Body of pancreas (tissue), 4 donors: ENCODE measurements at regions not wholly inside any gene's neighbourhood (a gene's known extent, or its start where the extent isn't known, plus 50 kb on each side); places are given as distances from the start of the nearest gene placed in this dataset.
"Not testable (repeated sequence)": the region's sequence is repeated elsewhere in the genome, so short reads cannot be mapped to it uniquely, and the experiment has no call there.

ENCODE experiments used
- ATAC-seq: fragments of 150-250 bp; one replicate; pipeline ENCODE4 v1.9.1; 2016
- DNase-seq, 4 donors: peaks; one replicate each; pipeline ENCODE4 v3.0.0-alpha.2; 2019
- H3K27ac ChIP-seq, 4 donors: fragments of 200-600 bp; sonication (generic); 1 replicate in 3 of 4; 2 replicates in 1 of 4; pipeline versions ENCODE4 v1.5.1 to v1.6.1; 2016 to 2019; ENCODE audit warnings: mild to moderate bottlenecking in 1 of 4, mixed read lengths in 1 of 4, moderate library complexity in 1 of 4
- H3K27me3 ChIP-seq, 2 donors: fragments of 200-600 bp; sonication (generic); one replicate each; pipeline ENCODE4 v1.6.0; 2016; ENCODE audit warnings: mild to moderate bottlenecking in 1 of 2
- H3K36me3 ChIP-seq, 2 donors: fragments of 200-600 bp; sonication (generic); replicated peaks in 1 of 2; 2 replicates each; pipeline ENCODE4 v1.5.1; 2016; ENCODE audit warnings: low read depth in 2 of 2; ENCODE audit not compliant: insufficient read depth in 1 of 2
- H3K4me1 ChIP-seq: fragments of 200-600 bp; sonication (generic); one replicate; pipeline ENCODE4 v1.6.0; 2016
- H3K4me3 ChIP-seq, 2 donors: fragments of 200-600 bp; sonication (generic); 1 replicate in 1 of 2; 2 replicates in 1 of 2; pipeline ENCODE4 v1.5.1; 2016 to 2019
- H3K9me3 ChIP-seq, 3 donors: fragments of 200-600 bp; sonication (generic); 1 replicate in 2 of 3; 2 replicates in 1 of 3; pipeline ENCODE4 v1.5.1; 2016
- POLR2A ChIP-seq, 3 donors: fragments of 450-650 bp; IDR thresholded peaks; one replicate each; pipeline ENCODE4 v1.6.1; 2016; ENCODE audit warnings: antibody characterized with exemption in 3 of 3, mild to moderate bottlenecking in 2 of 3
- WGBS, 2 donors: methylation state at CpG; one replicate each; pipeline ENCODE4 v1.1.5; 2017; 5-methylcytosine and 5-hydroxymethylcytosine counted together
- intact Hi-C: fragments of 100-400 bp; cut with DNase I; formaldehyde crosslinking; loops from one replicate; pipeline ENCODE4 v1.15.1; 2023
- TF ChIP-seq, protein P1 (sequence below), 7 experiments: fragments of 450-650 bp in 4 of 7; fragments of 200-600 bp in 3 of 7; sonication (generic) in 3 of 7; IDR thresholded peaks; one replicate each; pipeline ENCODE4 v1.5.1; 2016 to 2019; ENCODE audit warnings: antibody characterized with exemption in 7 of 7

DNA sequence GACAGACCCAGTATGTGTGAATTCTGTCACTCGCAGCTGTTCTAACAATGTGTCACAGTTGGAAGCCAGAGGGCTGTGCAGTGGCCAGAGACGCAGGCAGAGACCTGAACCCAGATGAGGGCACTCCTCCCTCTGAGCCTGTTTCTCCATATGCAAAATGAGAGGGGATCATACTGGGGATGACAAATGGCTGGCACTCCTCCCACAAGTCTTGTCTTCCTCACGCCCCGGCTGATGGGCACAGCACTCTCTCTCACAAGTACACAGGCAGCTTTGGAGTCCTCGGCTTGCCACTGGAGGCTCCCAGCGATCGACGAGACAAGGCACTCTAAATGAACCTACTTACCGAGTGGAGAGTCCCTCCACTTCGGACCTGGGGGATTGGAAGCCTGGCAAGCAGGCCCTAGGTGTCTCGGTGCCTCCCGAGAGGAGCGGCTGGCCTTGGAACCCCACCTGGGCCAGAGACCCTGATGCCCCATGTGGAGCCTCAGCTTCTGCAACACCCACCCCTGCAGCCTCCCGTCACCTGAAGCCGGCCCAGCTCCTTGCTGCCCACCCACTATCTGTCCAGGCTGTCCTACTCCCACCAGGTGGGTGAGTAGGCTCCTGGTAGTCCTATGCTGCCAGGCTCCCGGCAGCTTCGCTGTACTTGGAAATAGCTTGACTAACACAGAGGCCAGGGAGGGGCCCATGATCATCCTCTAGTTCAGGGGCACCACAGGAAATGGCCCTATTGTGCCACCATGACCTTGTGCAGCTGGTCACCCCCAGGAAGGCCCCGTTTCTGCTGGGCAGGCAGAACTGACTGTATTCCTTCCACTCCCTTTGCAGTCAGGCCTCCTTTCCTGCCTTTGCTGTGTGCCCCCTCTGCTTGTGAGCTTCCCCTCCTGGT lies 65.0 kb upstream of the IQSEC1 start:
- 71 to 76% methylated on average over 14 to 17 of the region's 18 CpGs for WGBS, 2 donors
- TF ChIP-seq, protein P1, sequence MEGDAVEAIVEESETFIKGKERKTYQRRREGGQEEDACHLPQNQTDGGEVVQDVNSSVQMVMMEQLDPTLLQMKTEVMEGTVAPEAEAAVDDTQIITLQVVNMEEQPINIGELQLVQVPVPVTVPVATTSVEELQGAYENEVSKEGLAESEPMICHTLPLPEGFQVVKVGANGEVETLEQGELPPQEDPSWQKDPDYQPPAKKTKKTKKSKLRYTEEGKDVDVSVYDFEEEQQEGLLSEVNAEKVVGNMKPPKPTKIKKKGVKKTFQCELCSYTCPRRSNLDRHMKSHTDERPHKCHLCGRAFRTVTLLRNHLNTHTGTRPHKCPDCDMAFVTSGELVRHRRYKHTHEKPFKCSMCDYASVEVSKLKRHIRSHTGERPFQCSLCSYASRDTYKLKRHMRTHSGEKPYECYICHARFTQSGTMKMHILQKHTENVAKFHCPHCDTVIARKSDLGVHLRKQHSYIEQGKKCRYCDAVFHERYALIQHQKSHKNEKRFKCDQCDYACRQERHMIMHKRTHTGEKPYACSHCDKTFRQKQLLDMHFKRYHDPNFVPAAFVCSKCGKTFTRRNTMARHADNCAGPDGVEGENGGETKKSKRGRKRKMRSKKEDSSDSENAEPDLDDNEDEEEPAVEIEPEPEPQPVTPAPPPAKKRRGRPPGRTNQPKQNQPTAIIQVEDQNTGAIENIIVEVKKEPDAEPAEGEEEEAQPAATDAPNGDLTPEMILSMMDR (IDR thresholded peaks at IDR 0.05), result no peak
- no peak for TF ChIP-seq POLR2A (IDR thresholded peaks at IDR 0.05)

DNA sequence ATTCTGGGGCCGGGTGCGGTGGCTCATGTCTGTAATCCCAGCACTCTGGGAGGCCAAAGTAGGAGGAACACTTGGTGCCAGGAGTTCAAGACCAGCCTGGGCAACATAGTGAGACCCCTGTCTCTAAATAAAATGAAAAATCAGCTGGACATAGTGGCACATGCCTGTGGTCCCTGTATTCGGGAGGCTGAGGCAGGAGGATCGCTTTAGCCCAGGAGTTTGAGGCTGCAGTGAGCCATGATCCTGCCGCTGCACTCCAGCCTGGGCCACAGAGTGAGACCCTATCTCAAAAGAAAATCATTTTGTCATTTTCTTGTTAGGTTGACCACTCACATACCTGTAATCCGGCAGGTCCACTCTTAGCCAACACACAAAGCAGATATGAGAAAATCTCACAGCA lies 63.6 kb upstream of the IQSEC1 start:
- H3K9me3 ChIP-seq, H3K36me3 ChIP-seq, H3K4me3 ChIP-seq, H3K27ac ChIP-seq, H3K27me3 ChIP-seq, intact Hi-C loops, DNase-seq, H3K4me1 ChIP-seq, ATAC-seq: not testable (repeated sequence)
- WGBS, 2 donors, result 75 to 92% methylated on average over 4 to 6 of the region's 6 CpGs

More for the DNA sequence above, 65.0 kb upstream of the IQSEC1 start:
- no peak overlapping the region for H3K27ac ChIP-seq
- no peaks in the 10 kb centered on the region for H3K27me3 ChIP-seq
- H3K9me3 ChIP-seq, result no peaks in the 10 kb centered on the region
- no peaks in the 10 kb centered on the region for H3K36me3 ChIP-seq
- intact Hi-C loops, result no loop called here
- ATAC-seq (no peak), DNase-seq (peak in 2 of 4 donors; percentile 2 to 8)
- no peaks in the 10 kb centered on the region for H3K4me1 ChIP-seq
- no peak overlapping the region for H3K4me3 ChIP-seq

DNA sequence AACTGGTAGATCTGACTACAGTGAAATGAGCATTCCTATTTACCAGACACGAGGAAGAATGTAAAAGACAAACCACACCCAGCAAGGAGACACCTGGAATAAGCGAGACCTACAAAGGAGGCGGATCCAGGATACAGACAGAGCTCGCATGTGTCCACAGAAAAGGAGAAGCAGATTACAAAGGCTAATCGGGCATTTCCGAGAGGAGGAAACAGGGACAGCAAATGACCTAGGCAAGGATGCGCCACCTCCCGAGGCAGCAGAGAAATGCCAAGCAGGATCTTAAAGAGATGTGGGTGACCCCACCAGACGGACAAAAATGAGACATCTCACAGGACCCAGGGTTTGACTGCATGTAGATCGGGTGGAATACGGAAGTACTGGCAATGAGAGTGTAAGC lies 63.2 kb upstream of the IQSEC1 start:
- DNase-seq (peak in 1 of 4 donors; percentile 1), ATAC-seq (no peak)
- WGBS, 2 donors, result 84 to 86% methylated on average over 10 to 11 of the region's 11 CpGs
- H3K36me3 ChIP-seq, result no peaks in the 10 kb centered on the region
- H3K27me3 ChIP-seq, result no peaks in the 10 kb centered on the region
- intact Hi-C loops, result no loop called here
- TF ChIP-seq POLR2A (IDR thresholded peaks at IDR 0.05), result no peak
- TF ChIP-seq, protein P1 (IDR thresholded peaks at IDR 0.05), result no peak
- H3K9me3 ChIP-seq, result no peaks in the 10 kb centered on the region
- H3K27ac ChIP-seq, result no peak overlapping the region
- H3K4me1 ChIP-seq, result no peaks in the 10 kb centered on the region
- H3K4me3 ChIP-seq, result no peak overlapping the region

DNA sequence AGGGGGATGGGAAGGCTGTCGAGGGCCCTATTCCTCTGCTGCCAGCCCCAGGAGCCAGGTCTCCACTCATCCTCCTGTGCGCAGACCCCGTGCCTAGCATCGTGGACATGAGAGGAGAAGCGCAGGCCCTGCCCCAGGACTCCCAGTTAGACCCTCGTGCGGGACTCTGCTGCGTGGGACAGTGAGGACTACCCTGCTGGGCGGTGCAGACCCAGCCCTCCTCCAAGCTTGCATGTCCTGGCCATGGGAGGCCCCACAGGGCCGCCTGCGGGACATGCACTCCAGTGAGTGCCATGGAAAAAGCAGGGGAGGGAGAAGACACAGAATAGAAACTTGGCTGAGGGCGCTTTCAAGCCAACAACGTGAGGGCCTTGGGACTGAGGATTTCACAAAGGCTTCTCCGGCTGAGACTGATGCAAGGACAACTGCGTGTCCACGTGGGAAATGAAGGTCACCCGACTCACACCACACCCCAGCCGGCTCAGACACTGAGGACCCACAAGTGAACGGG lies 62.6 kb upstream of the IQSEC1 start:
- no peaks in the 10 kb centered on the region for H3K36me3 ChIP-seq
- peak in 2 of 4 donors; percentile 1 to 2 for DNase-seq
- no peak for ATAC-seq
- intact Hi-C loops, result no loop called here
- H3K27me3 ChIP-seq, result no peaks in the 10 kb centered on the region
- H3K4me3 ChIP-seq, result no peak overlapping the region
- 80 to 82% methylated on average over 17 of the region's 19 CpGs for WGBS, 2 donors
- H3K27ac ChIP-seq, result no peak overlapping the region
- TF ChIP-seq POLR2A (IDR thresholded peaks at IDR 0.05), result no peak
- TF ChIP-seq, protein P1 (IDR thresholded peaks at IDR 0.05), result no peak
- no peaks in the 10 kb centered on the region for H3K4me1 ChIP-seq
- H3K9me3 ChIP-seq, result no peaks in the 10 kb centered on the region

DNA sequence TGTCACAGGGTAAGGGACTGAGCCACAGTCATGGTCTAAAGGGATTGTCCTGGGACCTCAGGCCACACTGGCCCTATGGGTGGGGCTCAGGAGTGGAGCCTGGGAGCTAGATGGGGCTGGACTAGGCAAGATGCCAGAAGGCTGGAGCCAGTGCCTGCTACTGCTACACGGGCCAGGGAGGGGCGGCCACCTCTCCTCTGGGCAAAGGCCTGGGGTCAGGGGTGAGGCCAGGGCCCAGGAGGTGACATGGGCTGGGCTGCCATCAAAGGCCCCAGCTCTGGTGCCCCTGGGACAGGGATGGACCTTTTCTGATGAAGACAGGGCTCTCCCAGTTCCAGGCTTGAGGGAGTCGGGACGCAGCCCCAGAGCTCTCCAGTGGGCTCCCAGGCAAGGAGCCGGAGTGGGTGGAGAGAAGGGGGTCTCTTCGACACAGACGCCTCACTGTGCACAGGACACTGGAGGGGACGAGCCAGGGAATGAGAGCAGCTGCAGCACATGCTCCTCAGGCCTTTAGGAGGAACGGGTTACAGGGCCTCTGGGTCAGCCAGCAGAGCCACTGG lies 62.1 kb upstream of the IQSEC1 start:
- intact Hi-C loops, result no loop called here
- H3K4me1 ChIP-seq, result no peaks in the 10 kb centered on the region
- no peaks in the 10 kb centered on the region for H3K9me3 ChIP-seq
- ATAC-seq (no peak), DNase-seq (peak in 2 of 4 donors; percentile 8 to 9)
- H3K27ac ChIP-seq, result no peak overlapping the region
- no peak overlapping the region for H3K4me3 ChIP-seq
- 79 to 92% methylated on average over 2 to 9 of the region's 9 CpGs for WGBS, 2 donors
- H3K36me3 ChIP-seq, result no peaks in the 10 kb centered on the region
- H3K27me3 ChIP-seq, result no peaks in the 10 kb centered on the region
- TF ChIP-seq POLR2A (IDR thresholded peaks at IDR 0.05), result no peak
- TF ChIP-seq, protein P1 (IDR thresholded peaks at IDR 0.05), result no peak
